OCI-LY7 (cell line): ENCODE measurements at regions not wholly inside any gene's neighbourhood (a gene's known extent, or its start where the extent isn't known, plus 50 kb on each side); places are given as distances from the start of the nearest gene placed in this dataset.

Experiments
- BruUV-seq: library from RNA; stranded (reverse); fragments of 400-500 nt; replicated peaks from 2 replicates; lab custom pipeline; 2021; lab: Mats Ljungman, UMichigan
- CTCF ChIA-PET: fragments of 300-600 bp; sonication (Branson Sonifier 250); formaldehyde crosslinking; loops from one replicate; lab custom pipeline; 2022; ENCODE audit warnings: antibody characterized with exemption; ENCODE audit not compliant: unreplicated experiment; lab: Charles Lee
- POLR2A ChIA-PET: fragments of 300-600 bp; sonication (Branson Sonifier 250); formaldehyde crosslinking; loops from one replicate; lab custom pipeline; 2022; ENCODE audit warnings: antibody characterized with exemption; lab: Charles Lee
- DNase-seq: peaks from one replicate; pipeline ENCODE4 v3.0.0-alpha.2; 2015; ENCODE audit warnings: low spot score
- H2AFZ ChIP-seq: fragments of 200-600 bp; sonication (generic), shearing (Covaris generic); 2 replicates; pipeline ENCODE4 v1.6.1; 2014; ENCODE audit warnings: mild to moderate bottlenecking, antibody characterized with exemption, low read length, moderate library complexity
- H3K27ac ChIP-seq: fragments of 200-600 bp; sonication (generic); 2 replicates; pipeline ENCODE4 v1.5.1; 2014; ENCODE audit warnings: mixed run types, low read depth, mild to moderate bottlenecking, moderate library complexity, low read length, inconsistent platforms; ENCODE audit not compliant: poor library complexity, severe bottlenecking
- H3K36me3 ChIP-seq: fragments of 200-600 bp; sonication (generic); 2 replicates; pipeline ENCODE4 v1.6.1; 2014; ENCODE audit warnings: mild to moderate bottlenecking, antibody characterized with exemption, low read length, moderate library complexity, mixed read lengths; ENCODE audit not compliant: insufficient read depth
- H3K4me1 ChIP-seq: fragments of 200-600 bp; sonication (generic); 2 replicates; pipeline ENCODE4 v1.5.1; 2014; ENCODE audit warnings: mild to moderate bottlenecking, low read length; ENCODE audit not compliant: insufficient read depth, poor library complexity, severe bottlenecking
- H3K4me2 ChIP-seq: fragments of 200-600 bp; sonication (generic); 2 replicates; pipeline ENCODE4 v1.6.1; 2014; ENCODE audit warnings: mild to moderate bottlenecking, low read length
- H3K4me3 ChIP-seq: fragments of 200-600 bp; sonication (generic); 2 replicates; pipeline ENCODE4 v1.5.1; 2014; ENCODE audit warnings: mild to moderate bottlenecking, low read depth, low read length; ENCODE audit not compliant: poor library complexity, severe bottlenecking
- H3K79me2 ChIP-seq: fragments of 200-600 bp; sonication (generic); 2 replicates; pipeline ENCODE4 v1.6.1; 2016; ENCODE audit warnings: low read depth, mild to moderate bottlenecking, low read length, moderate library complexity, mixed read lengths; ENCODE audit not compliant: insufficient read depth
- H3K9me2 ChIP-seq: fragments of 200-600 bp; sonication (generic); 2 replicates; pipeline ENCODE4 v1.6.1; 2016; ENCODE audit warnings: mild to moderate bottlenecking, low read length, mixed read lengths; ENCODE audit not compliant: insufficient read depth
- H3K9me3 ChIP-seq: fragments of 200-600 bp; sonication (generic); 2 replicates; pipeline ENCODE4 v1.6.1; 2014; ENCODE audit warnings: mild to moderate bottlenecking, mixed run types, low read length, mixed read lengths
- H4K20me1 ChIP-seq: fragments of 200-600 bp; sonication (generic); 2 replicates; pipeline ENCODE4 v1.6.1; 2014; ENCODE audit warnings: mild to moderate bottlenecking, antibody characterized with exemption, low read length, moderate library complexity, mixed read lengths; ENCODE audit not compliant: insufficient read depth
- EZH2phosphoT487 ChIP-seq: fragments of 200-600 bp; sonication (generic); IDR thresholded peaks from 2 replicates; pipeline ENCODE4 v1.6.1; 2018; ENCODE audit warnings: low read depth, borderline replicate concordance, mild to moderate bottlenecking, mixed run types, antibody characterized with exemption, low read length, moderate library complexity, mixed read lengths
- intact Hi-C: fragments of 100-400 bp; cut with micrococcal nuclease; formaldehyde crosslinking; loops from one replicate; pipeline ENCODE4 v1.10.0; 2022; ENCODE audit not compliant: unreplicated experiment
- TF ChIP-seq, protein P1 (sequence below): fragments of 200-600 bp; sonication (generic); conservative IDR thresholded peaks from 2 replicates; pipeline ENCODE4 v1.5.1; 2014; ENCODE audit warnings: mild to moderate bottlenecking, antibody characterized with exemption, low read length, moderate library complexity, mixed read lengths

DNA sequence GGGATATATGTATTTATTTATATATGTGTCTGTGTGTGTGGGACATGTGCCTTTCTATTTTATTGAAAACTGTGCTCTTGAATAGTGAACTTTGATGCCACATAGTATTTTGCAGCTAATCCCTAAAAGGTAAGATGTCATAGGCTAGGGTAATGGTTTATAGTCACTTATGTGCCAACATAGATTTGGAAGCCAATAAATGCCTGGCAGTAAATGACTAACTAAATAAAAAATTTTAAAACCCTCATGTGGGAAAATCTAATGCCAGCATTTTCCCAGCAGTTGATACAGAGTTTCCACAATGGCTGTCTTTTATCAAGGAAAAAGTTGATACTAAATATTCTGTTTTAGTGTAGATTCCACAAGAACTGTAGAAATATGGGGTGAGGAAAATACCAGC is 101.5 kb upstream of the IMMP2L start:
- Histone ChIP-seq H3K9me2 (no peaks in the 10 kb centered on the region), H3K27ac (no peak overlapping the region), H3K4me3 (no peak overlapping the region), H3K4me1 (no peaks in the 10 kb centered on the region), H3K9me3 (no peaks in the 10 kb centered on the region), H2AFZ (no peak overlapping the region), H4K20me1 (no peaks in the 10 kb centered on the region), H3K79me2 (no peaks in the 10 kb centered on the region), H3K4me2 (no peak overlapping the region), H3K36me3 (no peaks in the 10 kb centered on the region)
- no peak for DNase-seq
- intact Hi-C loops, result no loop called here
- POLR2A ChIA-PET, result interaction anchor here (0.6 to 1.3 kb wide), 2 partner anchors 49 to 1112 kb away, joined by 3 read pairs; no protein-coding TSS in a partner anchor
- TF ChIP-seq, protein P1, sequence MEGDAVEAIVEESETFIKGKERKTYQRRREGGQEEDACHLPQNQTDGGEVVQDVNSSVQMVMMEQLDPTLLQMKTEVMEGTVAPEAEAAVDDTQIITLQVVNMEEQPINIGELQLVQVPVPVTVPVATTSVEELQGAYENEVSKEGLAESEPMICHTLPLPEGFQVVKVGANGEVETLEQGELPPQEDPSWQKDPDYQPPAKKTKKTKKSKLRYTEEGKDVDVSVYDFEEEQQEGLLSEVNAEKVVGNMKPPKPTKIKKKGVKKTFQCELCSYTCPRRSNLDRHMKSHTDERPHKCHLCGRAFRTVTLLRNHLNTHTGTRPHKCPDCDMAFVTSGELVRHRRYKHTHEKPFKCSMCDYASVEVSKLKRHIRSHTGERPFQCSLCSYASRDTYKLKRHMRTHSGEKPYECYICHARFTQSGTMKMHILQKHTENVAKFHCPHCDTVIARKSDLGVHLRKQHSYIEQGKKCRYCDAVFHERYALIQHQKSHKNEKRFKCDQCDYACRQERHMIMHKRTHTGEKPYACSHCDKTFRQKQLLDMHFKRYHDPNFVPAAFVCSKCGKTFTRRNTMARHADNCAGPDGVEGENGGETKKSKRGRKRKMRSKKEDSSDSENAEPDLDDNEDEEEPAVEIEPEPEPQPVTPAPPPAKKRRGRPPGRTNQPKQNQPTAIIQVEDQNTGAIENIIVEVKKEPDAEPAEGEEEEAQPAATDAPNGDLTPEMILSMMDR, result no peak
- TF ChIP-seq EZH2phosphoT487, result no peak
- CTCF ChIA-PET, result no interaction called here
- no TSS peak for BruUV-seq

DNA sequence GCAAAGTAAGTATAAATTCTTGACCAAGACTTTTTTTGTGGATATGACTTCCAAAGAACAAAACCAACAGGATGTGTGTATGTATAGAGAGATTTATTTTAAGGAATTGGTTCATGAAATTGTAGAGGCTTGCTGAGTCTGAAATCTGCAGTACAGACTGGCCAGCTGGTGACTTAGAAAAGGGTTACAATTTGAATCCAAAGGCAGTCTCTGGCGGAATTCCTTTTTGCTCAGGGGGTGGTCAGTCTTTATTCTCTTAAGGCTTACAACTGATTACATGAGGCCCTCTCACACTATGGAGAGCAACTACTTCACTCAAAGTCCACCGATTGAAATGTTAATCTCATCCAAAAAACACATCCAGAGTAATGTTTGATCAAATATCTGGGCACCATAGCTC is 100.1 kb upstream of the IMMP2L start:
- no peaks in the 10 kb centered on the region for H3K4me1 ChIP-seq
- H3K27ac ChIP-seq, result no peak overlapping the region
- CTCF ChIA-PET, result interaction anchor here (0.6 kb wide), 1 partner anchor 58 kb away, joined by 3 read pairs; no protein-coding TSS in a partner anchor
- no peaks in the 10 kb centered on the region for H3K79me2 ChIP-seq
- DNase-seq, result no peak
- no peak overlapping the region for H3K4me2 ChIP-seq
- H3K4me3 ChIP-seq, result no peak overlapping the region
- H3K9me3 ChIP-seq, result no peaks in the 10 kb centered on the region
- no peaks in the 10 kb centered on the region for H3K36me3 ChIP-seq
- intact Hi-C loops, result no loop called here
- POLR2A ChIA-PET, result no interaction called here
- TF ChIP-seq, protein P1, result no peak
- no peak for TF ChIP-seq EZH2phosphoT487
- no peaks in the 10 kb centered on the region for H3K9me2 ChIP-seq
- no peaks in the 10 kb centered on the region for H4K20me1 ChIP-seq
- BruUV-seq, result no TSS peak
- no peak overlapping the region for H2AFZ ChIP-seq

DNA sequence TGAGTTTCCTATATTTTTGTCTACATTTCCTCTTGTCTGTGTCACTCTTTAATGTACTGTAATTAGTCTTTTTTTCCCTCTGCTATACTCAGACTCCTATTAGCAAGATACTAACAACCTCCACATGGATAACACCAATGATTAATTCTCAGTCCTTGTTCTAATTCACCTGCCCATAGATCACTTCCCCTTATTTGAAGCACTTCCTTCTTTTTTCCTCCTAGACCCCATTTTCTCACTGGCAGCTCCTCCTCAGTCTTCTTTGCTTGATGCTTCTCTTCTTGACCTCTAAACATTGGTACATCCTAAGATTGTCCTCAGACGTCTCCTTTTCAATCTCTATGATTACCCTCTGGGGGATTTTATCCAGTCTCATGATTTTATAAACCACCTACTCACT is 98.2 kb upstream of the IMMP2L start:
- intact Hi-C loops, result no loop called here
- Histone ChIP-seq H3K79me2 (no peaks in the 10 kb centered on the region), H3K9me2 (no peaks in the 10 kb centered on the region), H2AFZ (no peak overlapping the region), H3K4me1 (no peaks in the 10 kb centered on the region), H3K9me3 (no peaks in the 10 kb centered on the region), H4K20me1 (no peaks in the 10 kb centered on the region), H3K4me2 (no peak overlapping the region), H3K4me3 (no peak overlapping the region), H3K36me3 (no peaks in the 10 kb centered on the region), H3K27ac (no peak overlapping the region)
- no TSS peak for BruUV-seq
- POLR2A ChIA-PET, result no interaction called here
- no peak for DNase-seq
- TF ChIP-seq, protein P1, result no peak
- no peak for TF ChIP-seq EZH2phosphoT487
- CTCF ChIA-PET, result no interaction called here
